IMR-90 (cell line): ENCODE measurements at regions not wholly inside any gene's neighbourhood (a gene's known extent, or its start where the extent isn't known, plus 50 kb on each side); places are given as distances from the start of the nearest gene placed in this dataset.

Experiments used
- ATAC-seq: fragments of 200-7000 bp; cut with Tn5 transposase; 2 replicates; pipeline ENCODE4 v1.9.1; 2020; ENCODE audit warnings: low read depth, mild to moderate bottlenecking, moderate library complexity
- BruUV-seq: library from RNA; stranded (reverse); fragments of 400-500 nt; replicated peaks from 2 replicates; lab custom pipeline; 2021; lab: Mats Ljungman, UMichigan
- CTCF ChIA-PET: fragments of 300-600 bp; formaldehyde crosslinking; extraction: SDS; loops from one replicate; lab custom pipeline; 2021; ENCODE audit warnings: antibody characterized with exemption; lab: Yijun Ruan, JAX
- POLR2A ChIA-PET: fragments of 300-600 bp; sonication (Branson Sonifier 250); formaldehyde crosslinking; loops from one replicate; lab custom pipeline; 2022; ENCODE audit warnings: antibody characterized with exemption; ENCODE audit not compliant: unreplicated experiment; lab: Charles Lee
- DNase-seq: peaks from one replicate; pipeline ENCODE4 v3.0.0; 2013
- H2AFZ ChIP-seq: replicated peaks from 2 replicates; pipeline ENCODE3; 2013; ENCODE audit warnings: low read length, mild to moderate bottlenecking; ENCODE audit not compliant: poor library complexity
- H2AK5ac ChIP-seq: 2 replicates; pipeline ENCODE4 v1.6.1; 2013; ENCODE audit warnings: low read depth, low read length, inconsistent platforms
- H2AK9ac ChIP-seq: replicated peaks from 2 replicates; pipeline ENCODE3; 2013; ENCODE audit warnings: mild to moderate bottlenecking, low read depth, low read length, moderate library complexity; ENCODE audit not compliant: poor library complexity
- H2BK120ac ChIP-seq: 2 replicates; pipeline ENCODE4 v1.6.1; 2013; ENCODE audit warnings: low read depth, low read length, inconsistent platforms
- H2BK15ac ChIP-seq: 3 replicates; pipeline ENCODE4 v1.6.1; 2013; ENCODE audit warnings: low read depth, low read length, inconsistent platforms
- H2BK20ac ChIP-seq: 2 replicates; pipeline ENCODE4 v1.6.1; 2013; ENCODE audit warnings: low read depth, mild to moderate bottlenecking, inconsistent platforms, low read length, moderate library complexity
- H2BK5ac ChIP-seq: 2 replicates; pipeline ENCODE4 v1.6.1; 2013; ENCODE audit warnings: mild to moderate bottlenecking, low read depth, low read length, inconsistent platforms; ENCODE audit not compliant: poor library complexity, severe bottlenecking
- H3K14ac ChIP-seq: replicated peaks from 2 replicates; pipeline ENCODE4 v1.6.1; 2013; ENCODE audit warnings: low read depth, low read length, inconsistent platforms
- H3K18ac ChIP-seq: 2 replicates; pipeline ENCODE4 v1.6.1; 2013; ENCODE audit warnings: low read depth, low read length, control low read depth
- H3K23ac ChIP-seq: 2 replicates; pipeline ENCODE4 v1.6.1; 2013; ENCODE audit warnings: low read depth, low read length, inconsistent platforms
- H3K27ac ChIP-seq: 2 replicates; pipeline ENCODE4 v1.5.1; 2013; ENCODE audit warnings: mild to moderate bottlenecking, control low read depth, low read length; ENCODE audit not compliant: insufficient read depth
- H3K27me3 ChIP-seq: 2 replicates; pipeline ENCODE4 v1.6.1; 2013; ENCODE audit warnings: low read length; ENCODE audit not compliant: control insufficient read depth, insufficient read depth
- H3K36me3 ChIP-seq: 2 replicates; pipeline ENCODE4 v1.6.1; 2013; ENCODE audit warnings: low read length, mixed read lengths; ENCODE audit not compliant: control insufficient read depth, insufficient read depth
- H3K4ac ChIP-seq: 2 replicates; pipeline ENCODE4 v1.6.1; 2013; ENCODE audit warnings: low read depth, low read length, inconsistent platforms
- H3K4me1 ChIP-seq: 2 replicates; pipeline ENCODE4 v1.6.1; 2013; ENCODE audit warnings: low read length, mixed read lengths; ENCODE audit not compliant: control insufficient read depth, insufficient read depth
- H3K4me2 ChIP-seq: 2 replicates; pipeline ENCODE4 v1.6.1; 2013; ENCODE audit warnings: low read depth, mild to moderate bottlenecking, control low read depth, low read length, moderate library complexity
- H3K4me3 ChIP-seq: 2 replicates; pipeline ENCODE4 v1.5.1; 2013; ENCODE audit warnings: low read depth, mild to moderate bottlenecking, control low read depth, low read length, moderate library complexity; ENCODE audit not compliant: insufficient read depth
- H3K56ac ChIP-seq: 2 replicates; pipeline ENCODE4 v1.6.1; 2013; ENCODE audit warnings: low read length, inconsistent platforms; ENCODE audit not compliant: insufficient read depth; ENCODE audit errors: extremely low read depth
- H3K79me1 ChIP-seq, 2 experiments: 2 replicates each; pipeline ENCODE4 v1.6.1; 2013; ENCODE audit warnings: low read length in 2 of 2, inconsistent platforms in 1 of 2, low read depth in 1 of 2
- H3K9ac ChIP-seq: 2 replicates; pipeline ENCODE4 v1.6.1; 2013; ENCODE audit warnings: low read depth, low read length, control low read depth
- H3K9me1 ChIP-seq: 2 replicates; pipeline ENCODE4 v1.6.1; 2013; ENCODE audit warnings: low read length, inconsistent platforms; ENCODE audit not compliant: insufficient read depth
- H3K9me3 ChIP-seq: 2 replicates; pipeline ENCODE4 v1.6.1; 2013; ENCODE audit warnings: low read length; ENCODE audit not compliant: control insufficient read depth, insufficient read depth
- H4K20me1 ChIP-seq: 2 replicates; pipeline ENCODE4 v1.6.1; 2013; ENCODE audit warnings: low read length, inconsistent platforms; ENCODE audit not compliant: insufficient read depth
- H4K5ac ChIP-seq: 2 replicates; pipeline ENCODE4 v1.6.1; 2013; ENCODE audit warnings: mild to moderate bottlenecking, low read depth, low read length, control low read depth
- H4K8ac ChIP-seq, 2 experiments: 2 replicates each; pipeline ENCODE4 v1.6.1; 2013; ENCODE audit warnings: low read depth in 2 of 2, low read length in 2 of 2, control low read depth in 1 of 2, inconsistent platforms in 1 of 2
- H4K91ac ChIP-seq: 2 replicates; pipeline ENCODE4 v1.6.1; 2013; ENCODE audit warnings: low read depth, low read length, inconsistent platforms; ENCODE audit not compliant: insufficient read depth
- CTCF ChIP-seq: conservative IDR thresholded peaks from 2 replicates; pipeline ENCODE4 v1.5.1; 2012; ENCODE audit warnings: mild to moderate bottlenecking, low read depth, low read length, improper control_type of control experiment
- ELK1 ChIP-seq: fragments of 150-350 bp; IDR thresholded peaks from 2 replicates; pipeline ENCODE4 v1.6.1; 2016; ENCODE audit warnings: low read depth, mild to moderate bottlenecking, low read length, moderate library complexity, borderline replicate concordance
- FOS ChIP-seq: fragments of 150-350 bp; IDR thresholded peaks from 2 replicates; pipeline ENCODE4 v1.6.1; 2016; ENCODE audit warnings: low read depth, low read length
- MAZ ChIP-seq: IDR thresholded peaks from 2 replicates; pipeline ENCODE4 v1.6.1; 2012; ENCODE audit warnings: low read depth, mild to moderate bottlenecking, low read length, improper control_type of control experiment, moderate library complexity, borderline replicate concordance
- MXI1 ChIP-seq: IDR thresholded peaks from 2 replicates; pipeline ENCODE4 v1.6.1; 2012; ENCODE audit warnings: low read depth, mild to moderate bottlenecking, low read length, moderate library complexity, borderline replicate concordance
- NFE2L2 ChIP-seq: fragments of 150-350 bp; IDR thresholded peaks from 2 replicates; pipeline ENCODE4 v1.6.1; 2016; ENCODE audit warnings: low read depth, mild to moderate bottlenecking, low read length
- RAD21 ChIP-seq: IDR thresholded peaks from 2 replicates; pipeline ENCODE4 v1.6.1; 2012; ENCODE audit warnings: low read length, improper control_type of control experiment
- RCOR1 ChIP-seq: IDR thresholded peaks from 2 replicates; pipeline ENCODE4 v1.6.1; 2012; ENCODE audit warnings: mild to moderate bottlenecking, low read length, improper control_type of control experiment; ENCODE audit not compliant: insufficient replicate concordance
- RFX5 ChIP-seq: IDR thresholded peaks from 2 replicates; pipeline ENCODE4 v1.8.0; 2012; ENCODE audit warnings: low read depth, mild to moderate bottlenecking, low read length, moderate library complexity
- WGBS, 2 experiments: methylation state at CpG; one replicate each; pipeline versions ENCODE4 v1.1.5 to v1.1.7; 2013; ENCODE audit warnings: missing lambda C conversion rate in 2 of 2; ENCODE audit not compliant: insufficient read length in 1 of 2; ENCODE audit errors: extremely low coverage in 2 of 2; 5-methylcytosine and 5-hydroxymethylcytosine counted together
- dilution Hi-C: fragments of 300-500 bp; cut with HindIII; formaldehyde crosslinking; loops from one replicate; pipeline ENCODE4 v1.14.3; 2018; ENCODE audit warnings: low sequenced_read_pairs; ENCODE audit not compliant: unreplicated experiment
- in situ Hi-C: fragments of 300-500 bp; cut with MboI; formaldehyde crosslinking; loops from 3 replicates; pipeline ENCODE4 v1.14.3; 2019; ENCODE audit warnings: low sequenced_read_pairs, inconsistent platforms, mixed read lengths
- intact Hi-C: fragments of 100-400 bp; cut with micrococcal nuclease; formaldehyde crosslinking; loops from 2 replicates; pipeline ENCODE4 v1.10.0; 2022

DNA sequence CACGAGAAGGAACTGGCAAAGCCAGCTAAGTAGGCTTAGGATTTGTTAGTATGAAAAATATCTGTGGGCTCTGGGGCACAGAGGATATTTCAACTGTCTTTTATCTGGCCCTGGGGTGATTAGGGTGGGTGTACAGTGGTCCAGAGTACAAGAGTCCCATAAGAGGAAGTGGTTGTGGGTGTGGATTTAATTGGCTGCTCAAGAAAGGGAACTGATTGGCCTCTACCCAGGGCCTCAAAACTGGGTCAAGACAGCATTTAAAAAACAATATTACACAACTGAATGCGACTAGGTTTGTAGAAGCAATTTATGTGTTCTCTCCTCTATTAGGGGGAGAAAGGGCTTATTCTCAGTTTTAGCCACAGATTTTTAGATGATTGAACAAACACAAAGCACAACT is 1353.4 kb upstream of the WWC1 start:
- no TSS peak for BruUV-seq
- H2AK9ac ChIP-seq, result no peak overlapping the region
- H4K91ac ChIP-seq, result no peak overlapping the region
- H3K4me2 ChIP-seq, result no peak overlapping the region
- no peak for TF ChIP-seq FOS
- TF ChIP-seq ELK1, result no peak
- no peak for TF ChIP-seq NFE2L2
- no peak for TF ChIP-seq RFX5
- TF ChIP-seq CTCF, result no peak
- no peak for TF ChIP-seq RCOR1
- no peak for TF ChIP-seq MXI1
- TF ChIP-seq RAD21, result no peak
- no peak for TF ChIP-seq MAZ
- CTCF ChIA-PET, result no interaction called here
- no peak overlapping the region for H3K23ac ChIP-seq
- no peaks in the 10 kb centered on the region for H3K27me3 ChIP-seq
- H3K9ac ChIP-seq, result no peak overlapping the region
- no peak overlapping the region for H2AFZ ChIP-seq
- no peak overlapping the region for H3K14ac ChIP-seq
- H3K79me1 ChIP-seq, result no peaks in the 10 kb centered on the region
- DNase-seq, result no peak
- no peak for ATAC-seq
- intact Hi-C loops (no loop called here), in situ Hi-C loops (no loop called here), dilution Hi-C loops (no loop called here)
- H2AK5ac ChIP-seq, result no peak overlapping the region
- no peaks in the 10 kb centered on the region for H3K4me1 ChIP-seq
- H3K36me3 ChIP-seq, result no peaks in the 10 kb centered on the region
- H2BK20ac ChIP-seq, result no peak overlapping the region
- no peak overlapping the region for H3K18ac ChIP-seq
- H3K27ac ChIP-seq, result no peak overlapping the region
- peaks cover 7% of the 10 kb centered on the region for H3K9me3 ChIP-seq
- WGBS, 2 experiments, result 0% methylated on average over 1 of the region's 2 CpGs; no CpG with 5 or more reads in 1 of the 2 experiments
- POLR2A ChIA-PET, result no interaction called here
- no peak overlapping the region for H4K5ac ChIP-seq
- H3K4ac ChIP-seq, result no peak overlapping the region
- H3K4me3 ChIP-seq, result no peak overlapping the region
- H2BK15ac ChIP-seq, result no peak overlapping the region
- H3K56ac ChIP-seq, result no peak overlapping the region
- H4K20me1 ChIP-seq, result no peaks in the 10 kb centered on the region
- H2BK5ac ChIP-seq, result no peak overlapping the region
- no peaks in the 10 kb centered on the region for H3K9me1 ChIP-seq
- no peak overlapping the region for H2BK120ac ChIP-seq
- no peak overlapping the region for H4K8ac ChIP-seq
